ENCODE measurements at regions not wholly inside any gene's neighbourhood (a gene's known extent, or its start where the extent isn't known, plus 50 kb on each side); places are given as distances from the start of the nearest gene placed in this dataset.

DNA sequence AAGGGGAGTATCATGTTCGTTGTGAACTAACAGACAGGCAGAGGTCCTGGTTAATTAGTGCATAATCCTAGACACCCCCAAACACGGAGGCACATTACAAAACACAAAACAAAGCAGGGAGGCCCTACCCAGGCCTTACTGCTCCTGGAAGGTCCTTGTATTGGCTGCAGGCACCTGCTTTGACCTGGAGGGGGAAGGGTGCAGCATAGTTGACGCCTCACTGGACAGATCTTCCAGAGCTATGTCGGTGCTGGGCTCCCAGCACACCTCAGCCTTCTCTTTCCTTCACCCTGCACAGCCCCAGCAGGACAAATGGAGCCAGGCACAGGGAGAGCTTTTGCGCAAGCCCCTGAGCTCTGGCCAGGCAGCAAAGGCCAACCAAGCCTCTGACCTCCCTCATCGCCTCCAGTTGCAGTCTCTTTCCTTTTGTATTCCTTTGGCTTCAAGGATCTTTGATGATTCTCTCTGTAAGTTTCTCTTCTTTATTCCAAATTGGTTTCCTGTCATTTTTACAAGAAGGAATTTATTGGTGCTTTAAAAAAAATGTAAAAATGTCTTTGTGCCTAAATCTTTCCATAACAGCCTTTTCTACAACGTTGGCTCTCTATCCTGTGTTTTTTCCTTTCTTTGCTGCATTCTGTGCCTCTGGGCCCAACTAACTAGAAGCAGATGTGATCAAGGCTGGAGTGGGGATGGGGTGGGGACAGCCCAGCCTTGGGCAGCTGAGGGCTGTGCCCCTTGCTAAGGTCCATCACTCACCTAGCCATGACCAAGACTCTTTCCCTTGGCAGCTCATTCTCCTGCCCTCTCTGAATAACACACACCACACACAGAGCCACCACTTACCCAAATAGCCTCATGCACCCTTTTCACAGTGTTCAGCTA is 317.1 kb upstream of the NPVF start (continued):
- TF ChIP-seq SMC3 (conservative IDR thresholded peaks at IDR 0.05; ENCODE audit: poor library complexity), result no peak
- no peak for TF ChIP-seq TAF1 (IDR thresholded peaks at IDR 0.05; ENCODE audit: low read depth)

DNA sequence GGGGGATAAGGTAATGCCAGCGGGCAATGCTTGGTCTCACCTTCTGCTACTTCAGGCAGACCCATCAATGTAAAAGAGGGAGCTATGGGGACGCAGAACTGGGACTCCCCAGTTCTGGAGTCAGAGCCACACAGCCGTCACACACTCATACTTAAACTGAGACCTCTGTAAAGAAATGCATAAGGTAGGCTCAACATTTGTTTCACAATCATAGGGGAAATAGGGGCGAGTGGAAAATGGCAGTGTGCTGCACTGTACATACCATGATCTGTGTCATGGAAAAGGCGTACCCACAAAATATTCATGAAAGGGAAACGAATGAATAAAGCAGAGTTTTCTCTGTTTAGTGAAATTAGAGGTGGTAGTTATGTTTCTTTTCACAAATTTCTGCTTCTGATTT is 318.0 kb upstream of the NPVF start:
- TF ChIP-seq, protein P1, sequence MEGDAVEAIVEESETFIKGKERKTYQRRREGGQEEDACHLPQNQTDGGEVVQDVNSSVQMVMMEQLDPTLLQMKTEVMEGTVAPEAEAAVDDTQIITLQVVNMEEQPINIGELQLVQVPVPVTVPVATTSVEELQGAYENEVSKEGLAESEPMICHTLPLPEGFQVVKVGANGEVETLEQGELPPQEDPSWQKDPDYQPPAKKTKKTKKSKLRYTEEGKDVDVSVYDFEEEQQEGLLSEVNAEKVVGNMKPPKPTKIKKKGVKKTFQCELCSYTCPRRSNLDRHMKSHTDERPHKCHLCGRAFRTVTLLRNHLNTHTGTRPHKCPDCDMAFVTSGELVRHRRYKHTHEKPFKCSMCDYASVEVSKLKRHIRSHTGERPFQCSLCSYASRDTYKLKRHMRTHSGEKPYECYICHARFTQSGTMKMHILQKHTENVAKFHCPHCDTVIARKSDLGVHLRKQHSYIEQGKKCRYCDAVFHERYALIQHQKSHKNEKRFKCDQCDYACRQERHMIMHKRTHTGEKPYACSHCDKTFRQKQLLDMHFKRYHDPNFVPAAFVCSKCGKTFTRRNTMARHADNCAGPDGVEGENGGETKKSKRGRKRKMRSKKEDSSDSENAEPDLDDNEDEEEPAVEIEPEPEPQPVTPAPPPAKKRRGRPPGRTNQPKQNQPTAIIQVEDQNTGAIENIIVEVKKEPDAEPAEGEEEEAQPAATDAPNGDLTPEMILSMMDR (IDR thresholded peaks at IDR 0.05; ENCODE audit: poor library complexity, severe bottlenecking), result no peak
- TF ChIP-seq TAF1 (IDR thresholded peaks at IDR 0.05; ENCODE audit: low read depth), result no peak
- no peak for TF ChIP-seq MXI1 (conservative IDR thresholded peaks at IDR 0.05; ENCODE audit: poor library complexity, severe bottlenecking)
- TF ChIP-seq, protein P2, sequence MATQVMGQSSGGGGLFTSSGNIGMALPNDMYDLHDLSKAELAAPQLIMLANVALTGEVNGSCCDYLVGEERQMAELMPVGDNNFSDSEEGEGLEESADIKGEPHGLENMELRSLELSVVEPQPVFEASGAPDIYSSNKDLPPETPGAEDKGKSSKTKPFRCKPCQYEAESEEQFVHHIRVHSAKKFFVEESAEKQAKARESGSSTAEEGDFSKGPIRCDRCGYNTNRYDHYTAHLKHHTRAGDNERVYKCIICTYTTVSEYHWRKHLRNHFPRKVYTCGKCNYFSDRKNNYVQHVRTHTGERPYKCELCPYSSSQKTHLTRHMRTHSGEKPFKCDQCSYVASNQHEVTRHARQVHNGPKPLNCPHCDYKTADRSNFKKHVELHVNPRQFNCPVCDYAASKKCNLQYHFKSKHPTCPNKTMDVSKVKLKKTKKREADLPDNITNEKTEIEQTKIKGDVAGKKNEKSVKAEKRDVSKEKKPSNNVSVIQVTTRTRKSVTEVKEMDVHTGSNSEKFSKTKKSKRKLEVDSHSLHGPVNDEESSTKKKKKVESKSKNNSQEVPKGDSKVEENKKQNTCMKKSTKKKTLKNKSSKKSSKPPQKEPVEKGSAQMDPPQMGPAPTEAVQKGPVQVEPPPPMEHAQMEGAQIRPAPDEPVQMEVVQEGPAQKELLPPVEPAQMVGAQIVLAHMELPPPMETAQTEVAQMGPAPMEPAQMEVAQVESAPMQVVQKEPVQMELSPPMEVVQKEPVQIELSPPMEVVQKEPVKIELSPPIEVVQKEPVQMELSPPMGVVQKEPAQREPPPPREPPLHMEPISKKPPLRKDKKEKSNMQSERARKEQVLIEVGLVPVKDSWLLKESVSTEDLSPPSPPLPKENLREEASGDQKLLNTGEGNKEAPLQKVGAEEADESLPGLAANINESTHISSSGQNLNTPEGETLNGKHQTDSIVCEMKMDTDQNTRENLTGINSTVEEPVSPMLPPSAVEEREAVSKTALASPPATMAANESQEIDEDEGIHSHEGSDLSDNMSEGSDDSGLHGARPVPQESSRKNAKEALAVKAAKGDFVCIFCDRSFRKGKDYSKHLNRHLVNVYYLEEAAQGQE (IDR thresholded peaks at IDR 0.05; ENCODE audit: borderline replicate concordance), result no peak
- TF ChIP-seq EP300 (conservative IDR thresholded peaks at IDR 0.05; ENCODE audit: poor library complexity, severe bottlenecking), result no peak
- no peaks in the 10 kb centered on the region for H3K36me3 ChIP-seq (ENCODE audit: insufficient read depth, low read length)
- no peak overlapping the region for H2AFZ ChIP-seq (ENCODE audit: low read depth, low read length)
- H3K9me3 ChIP-seq (ENCODE audit: low read length), result no peaks in the 10 kb centered on the region
- H3F3A ChIP-seq (ENCODE audit: insufficient read depth, low read length, poor library complexity, severe bottlenecking), result no peaks in the 10 kb centered on the region
- no peaks in the 10 kb centered on the region for H3K9me2 ChIP-seq (ENCODE audit: insufficient read depth, low read length)
- H3K27me3 ChIP-seq (ENCODE audit: insufficient read depth, low read depth, low read length), result no peaks in the 10 kb centered on the region
- no peak overlapping the region for H3K9ac ChIP-seq (ENCODE audit: low read length)
- H3K4me2 ChIP-seq (ENCODE audit: low read length), result no peak overlapping the region
- H3K79me2 ChIP-seq (replicated peaks; ENCODE audit: insufficient read depth, low read length), result no peaks in the 10 kb centered on the region
- H4K20me1 ChIP-seq (ENCODE audit: insufficient read depth), result no peaks in the 10 kb centered on the region
- no peak overlapping the region for H3K27ac ChIP-seq (ENCODE audit: low read length)
- no peak overlapping the region for H3K4me3 ChIP-seq (ENCODE audit: low read length)

DNA sequence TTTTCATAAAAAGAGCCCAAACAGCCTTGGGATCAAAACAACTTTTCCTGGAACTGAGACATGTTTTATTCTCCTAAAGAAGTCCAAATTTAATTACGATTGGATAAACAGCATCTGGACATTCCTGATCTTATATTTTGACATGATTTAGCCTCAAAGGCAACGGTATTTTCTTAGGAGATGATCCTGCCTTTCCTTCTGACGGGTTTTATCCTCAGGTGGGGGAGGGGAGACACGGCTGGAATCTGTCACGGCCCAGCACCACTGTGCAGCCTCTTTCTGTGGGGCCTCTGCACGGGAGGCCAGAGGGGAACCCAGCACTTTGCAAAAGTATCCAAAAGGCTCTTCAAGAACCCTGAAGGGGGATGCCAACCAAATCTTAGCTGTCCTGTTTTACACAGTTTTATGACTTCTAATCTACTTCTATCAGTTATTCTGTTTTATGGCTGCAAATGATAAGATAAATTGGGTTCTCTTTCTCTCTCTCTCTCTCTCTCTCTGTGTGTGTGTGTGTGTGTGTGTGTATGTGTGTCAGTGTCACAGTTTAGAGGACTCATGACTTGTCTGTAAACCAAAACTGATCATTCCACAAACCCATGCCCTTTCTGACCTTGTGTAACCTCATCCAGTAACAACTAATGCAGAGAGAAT is 321.1 kb upstream of the NPVF start:
- Histone ChIP-seq H3F3A (ENCODE audit: insufficient read depth, low read length, poor library complexity, severe bottlenecking) (no peaks in the 10 kb centered on the region), H3K9ac (ENCODE audit: low read length) (no peak overlapping the region), H3K9me3 (ENCODE audit: low read length) (no peaks in the 10 kb centered on the region), H3K27ac (ENCODE audit: low read length) (no peak overlapping the region), H3K27me3 (ENCODE audit: insufficient read depth, low read depth, low read length) (no peaks in the 10 kb centered on the region), H3K4me2 (ENCODE audit: low read length) (no peak overlapping the region), H3K79me2 (replicated peaks; ENCODE audit: insufficient read depth, low read length) (no peaks in the 10 kb centered on the region), H2AFZ (ENCODE audit: low read depth, low read length) (no peak overlapping the region), H3K36me3 (ENCODE audit: insufficient read depth, low read length) (no peaks in the 10 kb centered on the region), H3K9me2 (ENCODE audit: insufficient read depth, low read length) (no peaks in the 10 kb centered on the region), H4K20me1 (ENCODE audit: insufficient read depth) (no peaks in the 10 kb centered on the region), H3K4me3 (ENCODE audit: low read length) (no peak overlapping the region)
- TF ChIP-seq POLR2AphosphoS5 (IDR thresholded peaks at IDR 0.05) (no peak), SMC3 (conservative IDR thresholded peaks at IDR 0.05; ENCODE audit: poor library complexity) (no peak)
- TF ChIP-seq, protein P2 (IDR thresholded peaks at IDR 0.05; ENCODE audit: borderline replicate concordance), result no peak
- TF ChIP-seq, protein P1 (IDR thresholded peaks at IDR 0.05; ENCODE audit: poor library complexity, severe bottlenecking), result no peak

All from neural cell (in vitro differentiated cells).